CD14-positive monocyte (primary cell): ENCODE measurements at regions not wholly inside any gene's neighbourhood (a gene's known extent, or its start where the extent isn't known, plus 50 kb on each side); places are given as distances from the start of the nearest gene placed in this dataset.

ENCODE experiments used
- DNase-seq, 3 donors: peaks; one replicate each; pipeline ENCODE4 v3.0.0-alpha.2; 2011 to 2022
- H2AFZ ChIP-seq: 2 replicates; pipeline ENCODE4 v1.6.0; 2012; ENCODE audit warnings: mild to moderate bottlenecking, low read depth, low read length, inconsistent platforms; ENCODE audit not compliant: insufficient read depth, poor library complexity, severe bottlenecking
- H3K27ac ChIP-seq, 2 donors: 1 replicate in 1 of 2; 2 replicates in 1 of 2; pipeline ENCODE4 v1.5.1; 2012 to 2013; ENCODE audit warnings: low read length in 2 of 2, control low read depth in 1 of 2, inconsistent platforms in 1 of 2, low read depth in 1 of 2, mild to moderate bottlenecking in 1 of 2
- H3K27me3 ChIP-seq, 2 donors: one replicate each; pipeline versions ENCODE4 v1.6.0 to v1.6.1; 2011 to 2013; ENCODE audit warnings: low read length in 2 of 2; ENCODE audit not compliant: control insufficient read depth in 2 of 2, insufficient read depth in 2 of 2
- H3K36me3 ChIP-seq, 2 donors: replicated peaks in 1 of 2; 1 replicate in 1 of 2; 2 replicates in 1 of 2; pipeline versions ENCODE4 v1.5.1 to v1.6.1; 2012 to 2013; ENCODE audit warnings: low read length in 2 of 2, control low read depth in 1 of 2, inconsistent platforms in 1 of 2, mild to moderate bottlenecking in 1 of 2; ENCODE audit not compliant: insufficient read depth in 2 of 2, control insufficient read depth in 1 of 2
- H3K4me1 ChIP-seq, 2 donors: 1 replicate in 1 of 2; 2 replicates in 1 of 2; pipeline versions ENCODE4 v1.5.1 to v1.6.1; 2012 to 2013; ENCODE audit warnings: low read length in 2 of 2, control low read depth in 1 of 2, inconsistent platforms in 1 of 2, mild to moderate bottlenecking in 1 of 2, moderate library complexity in 1 of 2; ENCODE audit not compliant: insufficient read depth in 2 of 2, control insufficient read depth in 1 of 2
- H3K4me2 ChIP-seq: replicated peaks from 2 replicates; pipeline ENCODE3; 2012; ENCODE audit warnings: low read length, moderate library complexity, mild to moderate bottlenecking; ENCODE audit not compliant: poor library complexity, severe bottlenecking; ENCODE audit errors: extremely low read depth
- H3K4me3 ChIP-seq, 3 experiments: fragments of 200-600 bp in 1 of 3; sonication (generic) in 1 of 3; replicated peaks in 1 of 3; 1 replicate in 2 of 3; 2 replicates in 1 of 3; pipeline ENCODE4 v1.5.1; 2011 to 2013; ENCODE audit warnings: low read length in 3 of 3, mild to moderate bottlenecking in 3 of 3, control low read depth in 2 of 3, low read depth in 2 of 3, inconsistent platforms in 1 of 3, moderate library complexity in 1 of 3
- H3K79me2 ChIP-seq: 2 replicates; pipeline ENCODE4 v1.6.0; 2012; ENCODE audit warnings: mild to moderate bottlenecking, control low read depth, inconsistent platforms, low read length, moderate library complexity; ENCODE audit not compliant: insufficient read depth
- H3K9ac ChIP-seq: 2 replicates; pipeline ENCODE4 v1.6.0; 2017; ENCODE audit warnings: low read length, mild to moderate bottlenecking; ENCODE audit not compliant: insufficient read depth, poor library complexity, severe bottlenecking
- H3K9me3 ChIP-seq, 2 donors: replicated peaks in 1 of 2; 1 replicate in 1 of 2; 2 replicates in 1 of 2; pipeline versions ENCODE4 v1.5.1 to v1.6.1; 2012 to 2013; ENCODE audit warnings: low read length in 2 of 2, control low read depth in 1 of 2; ENCODE audit not compliant: control insufficient read depth in 1 of 2, insufficient read depth in 1 of 2
- H4K20me1 ChIP-seq: 2 replicates; pipeline ENCODE4 v1.6.0; 2012; ENCODE audit warnings: mild to moderate bottlenecking, low read length, control low read depth, moderate library complexity; ENCODE audit not compliant: insufficient read depth
- H3K27ac Mint-ChIP-seq, 7 donors: one replicate each; pipeline ENCODE4 v1.8.0; 2020; ENCODE audit warnings: mild to moderate bottlenecking in 7 of 7, mixed read lengths in 7 of 7, moderate library complexity in 6 of 7, inconsistent platforms in 2 of 7
- H3K27me3 Mint-ChIP-seq, 3 donors: one replicate each; pipeline ENCODE4 v1.8.0; 2021 to 2022; ENCODE audit warnings: low read depth in 3 of 3, mild to moderate bottlenecking in 3 of 3, mixed read lengths in 3 of 3, moderate library complexity in 3 of 3, inconsistent platforms in 1 of 3
- H3K36me3 Mint-ChIP-seq, 2 donors: one replicate each; pipeline ENCODE4 v1.8.0; 2020; ENCODE audit warnings: mixed read lengths in 2 of 2, inconsistent platforms in 1 of 2, mild to moderate bottlenecking in 1 of 2
- H3K4me1 Mint-ChIP-seq: one replicate; pipeline ENCODE4 v1.8.0; 2020; ENCODE audit warnings: mild to moderate bottlenecking, mixed read lengths
- H3K4me3 Mint-ChIP-seq, 2 donors: one replicate each; pipeline ENCODE4 v1.8.0; 2020; ENCODE audit warnings: mild to moderate bottlenecking in 2 of 2, mixed read lengths in 2 of 2, moderate library complexity in 1 of 2
- H3K9me3 Mint-ChIP-seq, 7 donors: one replicate each; pipeline ENCODE4 v1.8.0; 2020 to 2022; ENCODE audit warnings: mixed read lengths in 7 of 7, mild to moderate bottlenecking in 6 of 7, moderate library complexity in 6 of 7, inconsistent platforms in 2 of 7
- CTCF ChIP-seq: fragments of 200-600 bp; IDR thresholded peaks from one replicate; pipeline ENCODE4 v1.8.0; 2022; ENCODE audit warnings: antibody characterized with exemption, mild to moderate bottlenecking
- WGBS: methylation state at CpG from one replicate; pipeline ENCODE4 v1.1.5; 2013; ENCODE audit warnings: missing lambda C conversion rate; ENCODE audit not compliant: insufficient coverage; 5-methylcytosine and 5-hydroxymethylcytosine counted together
- intact Hi-C, 2 donors: fragments of 100-400 bp; cut with micrococcal nuclease; formaldehyde crosslinking; loops; one replicate each; pipeline versions ENCODE4 v1.15.0 to v1.15.1; 2023

GRCh38 chr22:48636746-48637145 lies 1190.9 kb downstream of the BRD1 start:
- H3K79me2 ChIP-seq = no peaks in the 10 kb centered on the region
- DNase-seq = no peak
- H3K27ac Mint-ChIP-seq = no peak overlapping the region
- no peak for TF ChIP-seq CTCF
- no peak overlapping the region for H3K27ac ChIP-seq
- H2AFZ ChIP-seq = no peak overlapping the region
- no peak overlapping the region for H3K9ac ChIP-seq
- no peaks in the 10 kb centered on the region for H3K9me3 ChIP-seq
- H3K27me3 Mint-ChIP-seq = peaks cover 2 to 4% (median 3%) of the 10 kb centered on the region in 3 donors
- no peaks in the 10 kb centered on the region for H3K27me3 ChIP-seq
- no peaks in the 10 kb centered on the region for H3K9me3 Mint-ChIP-seq
- H4K20me1 ChIP-seq = no peaks in the 10 kb centered on the region
- WGBS = 88% methylated on average over 6 of the region's 6 CpGs
- intact Hi-C loops = no loop called here
- no peaks in the 10 kb centered on the region for H3K4me1 Mint-ChIP-seq
- H3K4me2 ChIP-seq = no peak overlapping the region
- no peak overlapping the region for H3K4me3 Mint-ChIP-seq
- H3K36me3 ChIP-seq = no peaks in the 10 kb centered on the region
- H3K4me1 ChIP-seq = no peaks in the 10 kb centered on the region
- no peaks in the 10 kb centered on the region for H3K36me3 Mint-ChIP-seq
- H3K4me3 ChIP-seq = no peak overlapping the region

GRCh38 chr22:48635816-48636215 lies 1191.9 kb downstream of the BRD1 start:
- no peaks in the 10 kb centered on the region for H3K4me1 ChIP-seq
- Mint-ChIP-seq H3K9me3 (no peaks in the 10 kb centered on the region), H3K36me3 (no peaks in the 10 kb centered on the region), H3K4me3 (no peak overlapping the region), H3K27me3 (peaks cover 2 to 4% (median 3%) of the 10 kb centered on the region in 3 donors), H3K4me1 (no peaks in the 10 kb centered on the region), H3K27ac (no peak overlapping the region)
- H3K27me3 ChIP-seq = no peaks in the 10 kb centered on the region
- DNase-seq = no peak
- H2AFZ ChIP-seq = no peak overlapping the region
- H4K20me1 ChIP-seq = no peaks in the 10 kb centered on the region
- TF ChIP-seq CTCF = no peak
- WGBS = 8% methylated on average over 9 of the region's 10 CpGs
- no peaks in the 10 kb centered on the region for H3K36me3 ChIP-seq
- no peak overlapping the region for H3K9ac ChIP-seq
- H3K27ac ChIP-seq = no peak overlapping the region
- no peaks in the 10 kb centered on the region for H3K79me2 ChIP-seq
- H3K4me3 ChIP-seq = no peak overlapping the region
- intact Hi-C loops = no loop called here
- H3K4me2 ChIP-seq = no peak overlapping the region
- H3K9me3 ChIP-seq = no peaks in the 10 kb centered on the region
